Brain microvascular endothelial cell (primary cell): ENCODE measurements at regions not wholly inside any gene's neighbourhood (a gene's known extent, or its start where the extent isn't known, plus 50 kb on each side); places are given as distances from the start of the nearest gene placed in this dataset.

ENCODE experiments used
- DNase-seq: peaks from one replicate; pipeline ENCODE4 v3.0.0-alpha.2; 2020
- H3K27ac ChIP-seq: fragments of 250-450 bp; sonication (Bioruptor Pico); 2 replicates; pipeline ENCODE4 v1.5.1; 2020; ENCODE audit warnings: mild to moderate bottlenecking, moderate library complexity
- H3K27me3 ChIP-seq: fragments of 250-450 bp; sonication (Bioruptor Pico); replicated peaks from 2 replicates; pipeline ENCODE4 v1.5.1; 2020; ENCODE audit warnings: mild to moderate bottlenecking
- H3K36me3 ChIP-seq: fragments of 250-450 bp; sonication (Bioruptor Pico); replicated peaks from 2 replicates; pipeline ENCODE4 v1.5.1; 2020; ENCODE audit warnings: mild to moderate bottlenecking
- H3K4me3 ChIP-seq: 2 replicates; pipeline ENCODE4 v1.5.1; 2011; ENCODE audit warnings: low read depth, mild to moderate bottlenecking, control low read depth, low read length, moderate library complexity
- CTCF ChIP-seq: IDR thresholded peaks from 2 replicates; pipeline ENCODE4 v1.5.1; 2011; ENCODE audit warnings: low read depth, mild to moderate bottlenecking, moderate library complexity, low read length, control low read depth, inconsistent platforms; ENCODE audit errors: missing control alignments
- in situ Hi-C: cut with HindIII; loops from 2 replicates; pipeline ENCODE4 v1.10.0; 2017; ENCODE audit warnings: low sequenced_read_pairs, low pct_ligation_motif_present

- Histone ChIP-seq H3K4me3 (no peak overlapping the region), H3K36me3 (no peaks in the 10 kb centered on the region), H3K27me3 (no peaks in the 10 kb centered on the region), H3K27ac (no peak overlapping the region)
- in situ Hi-C loops = no loop called here
- no peak for TF ChIP-seq CTCF
- DNase-seq = no peak
Observed at GRCh38 chr18:55064760-55065159, 105.5 kb upstream of the CCDC68 start.

- no peak for TF ChIP-seq CTCF
- DNase-seq = no peak
- Histone ChIP-seq H3K27ac (no peak overlapping the region), H3K27me3 (no peaks in the 10 kb centered on the region), H3K4me3 (no peak overlapping the region), H3K36me3 (no peaks in the 10 kb centered on the region)
- in situ Hi-C loops = no loop called here
Observed at GRCh38 chr18:55064073-55064472, 104.8 kb upstream of the CCDC68 start.

GRCh38 chr18:55054021-55054990 lies 95.0 kb upstream of the CCDC68 start:
- Histone ChIP-seq H3K27me3 (no peaks in the 10 kb centered on the region), H3K4me3 (no peak overlapping the region), H3K27ac (no peak overlapping the region), H3K36me3 (no peaks in the 10 kb centered on the region)
- no peak for TF ChIP-seq CTCF
- DNase-seq = no peak
- in situ Hi-C loops = no loop called here

- Histone ChIP-seq H3K36me3 (no peaks in the 10 kb centered on the region), H3K4me3 (no peak overlapping the region), H3K27ac (no peak overlapping the region), H3K27me3 (no peaks in the 10 kb centered on the region)
- TF ChIP-seq CTCF = no peak
- no peak for DNase-seq
- in situ Hi-C loops = no loop called here
Observed at GRCh38 chr18:55048892-55049291, 89.6 kb upstream of the CCDC68 start.

- DNase-seq = peak; percentile 18
- in situ Hi-C loops = no loop called here
- Histone ChIP-seq H3K27ac (no peak overlapping the region), H3K4me3 (no peak overlapping the region), H3K36me3 (no peaks in the 10 kb centered on the region), H3K27me3 (no peaks in the 10 kb centered on the region)
- TF ChIP-seq CTCF = no peak
Observed at GRCh38 chr18:55047546-55047945, 88.3 kb upstream of the CCDC68 start.
